ENCODE measurements at regions not wholly inside any gene's neighbourhood (a gene's known extent, or its start where the extent isn't known, plus 50 kb on each side); places are given as distances from the start of the nearest gene placed in this dataset.

GRCh38 chr7:118792682-118793081 lies 568.2 kb downstream of the ANKRD7 start:
- TF ChIP-seq CTCF (IDR thresholded peaks at IDR 0.05; ENCODE audit: low read depth, low read length), result no peak
- no peak overlapping the region for H3K4me3 ChIP-seq (ENCODE audit: low read depth, low read length)

- H3K4me3 ChIP-seq (ENCODE audit: low read depth, low read length), result no peak overlapping the region
- no peak for TF ChIP-seq CTCF (IDR thresholded peaks at IDR 0.05; ENCODE audit: low read depth, low read length)
Measured at GRCh38 chr7:118793582-118793981, 569.1 kb downstream of the ANKRD7 start.

- H3K4me3 ChIP-seq (ENCODE audit: low read depth, low read length), result no peak overlapping the region
- no peak for TF ChIP-seq CTCF (IDR thresholded peaks at IDR 0.05; ENCODE audit: low read depth, low read length)
Measured at GRCh38 chr7:118794419-118794818, 569.9 kb downstream of the ANKRD7 start.

GRCh38 chr7:118801366-118801765 lies 576.9 kb downstream of the ANKRD7 start:
- H3K4me3 ChIP-seq (ENCODE audit: low read depth, low read length), result no peak overlapping the region
- TF ChIP-seq CTCF (IDR thresholded peaks at IDR 0.05; ENCODE audit: low read depth, low read length), result no peak

GRCh38 chr7:118802726-118803125 lies 578.2 kb downstream of the ANKRD7 start:
- no peak overlapping the region for H3K4me3 ChIP-seq (ENCODE audit: low read depth, low read length)
- TF ChIP-seq CTCF (IDR thresholded peaks at IDR 0.05; ENCODE audit: low read depth, low read length), result no peak

- TF ChIP-seq CTCF (IDR thresholded peaks at IDR 0.05; ENCODE audit: low read depth, low read length), result no peak
- H3K4me3 ChIP-seq (ENCODE audit: low read depth, low read length), result no peak overlapping the region
Measured at GRCh38 chr7:118826246-118826645, 601.7 kb downstream of the ANKRD7 start.

- TF ChIP-seq CTCF (IDR thresholded peaks at IDR 0.05; ENCODE audit: low read depth, low read length), result no peak
Measured at GRCh38 chr7:118836933-118837332, 612.4 kb downstream of the ANKRD7 start.

More at GRCh38 chr7:118836933-118837332, 612.4 kb downstream of the ANKRD7 start:
- no peak overlapping the region for H3K4me3 ChIP-seq (ENCODE audit: low read depth, low read length)
